ENCODE measurements at regions not wholly inside any gene's neighbourhood (a gene's known extent, or its start where the extent isn't known, plus 50 kb on each side); places are given as distances from the start of the nearest gene placed in this dataset.

GRCh38 chr5:30099634-30100033, 1093.9 kb upstream of the CDH6 start:
- H3K27me3 Mint-ChIP-seq (ENCODE audit: low read depth): no peaks in the 10 kb centered on the region
- no peaks in the 10 kb centered on the region for H3K23me2 ChIP-seq (ENCODE audit: insufficient read length, low read depth, low read length, poor library complexity, severe bottlenecking)
- no peak overlapping the region for H3K27ac ChIP-seq (ENCODE audit: insufficient read length, low read depth, low read length)
- H2AK5ac ChIP-seq (ENCODE audit: insufficient read length, low read length): no peak overlapping the region
- no peak overlapping the region for H2BK120ac ChIP-seq (ENCODE audit: low read depth, low read length, poor library complexity, severe bottlenecking)
- H4K91ac ChIP-seq (ENCODE audit: insufficient read length, low read depth, low read length): no peak overlapping the region
- H3K4me1 ChIP-seq (ENCODE audit: insufficient read depth, low read length): peaks cover 2% of the 10 kb centered on the region; the same call in 1 of the 2 replicates
- H3K56ac ChIP-seq (ENCODE audit: insufficient read length, low read depth, low read length): no peak overlapping the region
- no peak overlapping the region for H2BK12ac ChIP-seq (ENCODE audit: insufficient read length, low read depth, low read length)
- no peak overlapping the region for H2AFZ ChIP-seq (ENCODE audit: low read length)
- no CpG with 5 or more reads among the region's 5 CpGs for WGBS (ENCODE audit: extremely low coverage, insufficient read length, low lambda C conversion rate)
- no peak overlapping the region for H3K4me2 ChIP-seq (ENCODE audit: insufficient read depth, insufficient read length, low read length)
- no peak overlapping the region for H3K4ac ChIP-seq (ENCODE audit: low read depth, low read length)
- no peaks in the 10 kb centered on the region for H4K20me1 ChIP-seq (ENCODE audit: control insufficient read depth, insufficient read depth, insufficient read length)
- H3K9me3 ChIP-seq (ENCODE audit: control insufficient read depth, low read depth, low read length): no peaks in the 10 kb centered on the region
- no peak overlapping the region; a peak in 1 of 5 replicates for H3K4me3 Mint-ChIP-seq
- H3K79me1 ChIP-seq (ENCODE audit: insufficient read depth, low read depth, low read length, poor library complexity, severe bottlenecking): no peaks in the 10 kb centered on the region
- no peak overlapping the region for H3K23ac ChIP-seq (ENCODE audit: insufficient read length, low read depth, low read length)
- H3K9ac ChIP-seq (ENCODE audit: extremely low read depth, insufficient read length, low read length): no peak overlapping the region
- H3K36me3 Mint-ChIP-seq (ENCODE audit: insufficient read depth in 1 of 3, low read depth in 3 of 3): no peaks in the 10 kb centered on the region
- no peaks in the 10 kb centered on the region for H3K79me2 ChIP-seq (ENCODE audit: insufficient read depth, low read length)
- no peak for DNase-seq
- H4K5ac ChIP-seq (ENCODE audit: insufficient read length, low read depth, low read length): no peak overlapping the region
- no peak overlapping the region for H2BK5ac ChIP-seq (ENCODE audit: insufficient read length, low read length)
- no peaks in the 10 kb centered on the region for H3K27me3 ChIP-seq (ENCODE audit: insufficient read depth, low read length)
- no peak for TF ChIP-seq CTCF (conservative IDR thresholded peaks at IDR 0.05)
- no peak overlapping the region for H3K18ac ChIP-seq (ENCODE audit: insufficient read length, low read depth, low read length)
- H3T11ph ChIP-seq (ENCODE audit: low read length): no peak overlapping the region
- H2BK15ac ChIP-seq (ENCODE audit: low read depth, low read length): no peak overlapping the region
- H3K9me3 Mint-ChIP-seq: no peaks in the 10 kb centered on the region; a peak in 1 of 5 replicates
- no peak overlapping the region for H2BK20ac ChIP-seq (ENCODE audit: low read depth, low read length, poor library complexity, severe bottlenecking)
- H3K27ac Mint-ChIP-seq: peak overlapping the region; percentile 36 to 89 (median 89); a peak in 4 of 7 replicates
- H3K14ac ChIP-seq (ENCODE audit: insufficient read depth, low read length): no peak overlapping the region
- no peak overlapping the region for H4K8ac ChIP-seq (replicated peaks; ENCODE audit: insufficient read length, low read depth, low read length)
- peaks cover 21 to 26% of the 10 kb centered on the region in 2 experiments for H3K4me1 Mint-ChIP-seq

All from H9 (cell line).